ENCODE measurements at regions not wholly inside any gene's neighbourhood (a gene's known extent, or its start where the extent isn't known, plus 50 kb on each side); places are given as distances from the start of the nearest gene placed in this dataset.
A peak's percentile ranks its signal among the peaks of the same experiment; 100 is the strongest.

DNA sequence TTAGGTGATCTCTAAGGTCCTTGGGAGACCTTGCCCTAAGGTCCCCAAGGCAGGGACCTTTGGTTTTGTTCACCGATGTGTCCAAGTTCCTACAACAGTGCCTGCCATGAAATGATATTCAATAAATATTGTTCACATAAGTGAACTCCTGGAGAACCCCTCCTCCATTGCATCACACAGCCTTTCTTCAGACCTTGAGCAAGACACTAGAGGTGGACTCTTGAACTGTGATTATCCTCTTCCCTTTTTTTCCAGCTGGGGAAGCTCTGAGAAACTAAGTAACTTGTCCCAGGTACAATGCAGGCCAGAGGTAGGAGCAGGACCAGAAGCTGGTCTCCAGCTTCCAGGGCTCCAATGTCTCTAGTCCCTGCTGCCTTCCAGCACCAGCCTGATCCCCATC is 76.6 kb upstream of the LMO1 start:
- no peak for DNase-seq

- no peak for DNase-seq
Observed at GRCh38 chr11:8339592-8340022, 75.9 kb upstream of the LMO1 start.

DNA sequence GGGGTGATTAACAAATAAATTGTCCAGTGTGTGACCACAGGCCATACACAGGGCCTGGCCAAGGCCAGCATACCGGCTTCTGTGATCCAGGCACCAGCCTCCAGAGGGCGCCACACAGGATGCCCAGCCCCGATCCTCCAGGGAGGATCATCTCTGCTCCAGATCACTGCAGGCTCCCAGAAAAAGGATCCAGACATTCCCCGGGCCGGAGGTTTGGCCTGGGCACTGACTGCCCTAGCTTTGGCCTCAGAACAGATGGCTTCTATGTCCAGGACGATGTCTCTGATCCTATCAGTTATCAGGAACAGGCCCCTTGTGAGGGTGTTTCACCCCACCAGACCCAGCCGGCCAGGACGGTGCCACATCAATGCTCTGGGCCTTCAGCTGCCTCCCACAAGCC is 74.5 kb upstream of the LMO1 start:
- no peak for DNase-seq

DNA sequence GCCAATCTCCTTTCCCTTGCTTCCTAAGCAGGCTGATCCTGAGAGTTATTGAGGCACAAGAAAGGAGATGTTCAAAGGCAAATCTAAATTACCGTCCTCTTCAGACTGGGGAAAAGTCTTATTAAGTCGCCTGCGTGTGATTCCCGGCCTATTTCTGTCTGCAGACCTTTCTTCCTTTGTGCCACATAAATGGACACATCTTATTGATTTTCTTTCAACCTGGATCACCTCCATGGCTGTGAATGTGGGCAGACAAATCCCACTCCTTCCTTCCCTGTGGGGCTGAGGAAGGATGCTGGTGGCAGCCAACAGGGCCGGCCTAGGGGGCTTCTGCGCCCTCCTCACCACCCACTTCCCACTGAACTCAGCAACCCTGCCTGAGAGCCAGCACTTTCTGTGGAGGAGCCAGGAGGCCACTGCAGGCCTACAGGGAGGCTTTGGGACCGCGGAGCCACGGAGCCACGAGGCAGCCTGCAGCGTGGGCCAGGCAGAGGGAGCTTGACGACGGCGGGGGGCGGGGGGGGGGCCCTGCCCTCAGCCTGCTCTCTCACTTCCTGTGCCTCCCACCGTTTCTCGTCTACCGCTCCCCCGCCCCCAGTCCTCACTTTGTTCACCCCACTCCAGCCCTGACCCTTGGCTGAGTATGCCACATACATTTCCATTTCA is 73.6 kb upstream of the LMO1 start:
- DNase-seq: no peak

DNA sequence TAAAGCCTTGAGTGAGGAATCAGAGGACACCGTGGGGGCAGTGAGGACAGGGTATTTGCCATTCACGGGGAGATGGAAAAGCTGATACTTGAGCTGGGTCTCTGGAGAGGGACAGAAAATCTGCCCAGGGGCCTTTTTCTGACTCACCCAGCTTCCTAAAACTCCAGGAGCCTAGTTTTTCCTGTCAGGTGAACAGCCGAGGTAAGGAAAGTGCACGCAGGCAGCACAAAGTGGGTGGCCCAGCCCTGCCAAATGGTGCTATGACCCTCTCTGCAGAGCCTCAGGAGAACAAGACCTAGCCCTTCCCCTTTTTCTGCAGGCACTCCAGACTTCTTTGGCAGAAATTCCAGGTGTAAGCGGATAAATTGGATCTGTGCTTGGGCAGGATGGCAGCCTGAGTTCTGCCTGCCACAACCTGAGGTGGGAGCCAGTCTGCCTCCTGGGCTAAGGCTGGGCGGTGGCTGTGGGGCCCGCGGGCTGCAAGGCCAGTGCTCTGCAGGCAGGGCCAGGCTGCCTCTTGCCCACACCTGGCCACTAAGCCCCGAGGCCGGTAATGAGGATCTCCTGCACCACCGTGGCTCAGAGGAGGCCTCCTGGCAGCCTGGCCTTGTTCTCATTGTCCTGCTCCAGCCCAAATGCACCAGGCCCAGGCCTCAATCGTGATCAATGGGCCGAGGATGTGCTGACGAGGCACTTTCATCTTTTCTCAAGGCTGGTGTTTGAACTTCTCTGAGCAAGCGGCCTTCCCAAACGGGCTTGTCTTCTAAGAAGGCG is 72.9 kb upstream of the LMO1 start:
- DNase-seq: no peak

GRCh38 chr11:8335683-8336082 is 72.0 kb upstream of the LMO1 start:
- no peak for DNase-seq

GRCh38 chr11:8335186-8335585 is 71.5 kb upstream of the LMO1 start:
- no peak for DNase-seq

- DNase-seq: no peak
Observed at GRCh38 chr11:8333811-8334401, 70.2 kb upstream of the LMO1 start.

GRCh38 chr11:8333376-8333775 is 69.7 kb upstream of the LMO1 start:
- no peak for DNase-seq

DNA sequence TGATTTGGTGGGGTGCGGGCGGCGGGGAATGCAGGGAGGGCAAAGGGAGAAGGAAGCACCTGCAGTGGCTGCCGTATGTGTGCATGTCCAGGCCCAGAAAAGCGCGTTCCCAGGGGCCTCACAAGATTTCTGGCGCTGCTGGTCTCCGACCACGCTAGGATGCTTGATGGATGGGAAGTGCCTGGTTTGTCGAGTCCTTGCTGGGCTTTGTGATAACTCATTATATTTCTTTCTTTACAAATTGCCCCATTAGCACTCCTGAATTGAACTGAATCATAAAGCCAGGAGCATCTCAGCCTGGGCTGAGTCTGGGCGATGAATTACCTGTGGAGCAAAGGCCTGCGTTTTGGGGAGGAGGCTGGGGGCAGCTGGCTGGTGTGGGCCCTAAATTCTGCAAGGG is 69.2 kb upstream of the LMO1 start:
- DNase-seq: no peak

DNA sequence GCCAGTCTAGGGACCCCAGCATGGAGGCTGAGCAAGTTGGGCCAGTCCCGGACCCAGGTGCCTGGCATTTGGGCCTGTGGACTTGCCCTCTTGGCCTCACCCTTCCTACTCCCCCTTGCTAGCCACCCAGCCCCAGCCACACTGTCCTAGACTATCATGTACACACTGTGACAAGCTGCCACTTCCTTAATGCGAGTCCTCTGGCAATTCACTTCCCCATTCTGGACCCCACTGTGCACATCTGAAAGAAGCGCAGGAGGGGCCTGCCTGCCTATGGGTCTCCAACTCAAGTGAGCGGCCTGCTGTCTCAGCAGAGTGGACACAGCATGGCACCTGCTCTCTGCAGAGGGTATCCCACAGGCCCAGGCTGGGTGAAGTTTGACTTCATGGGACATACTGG is 68.5 kb upstream of the LMO1 start:
- DNase-seq: no peak

GRCh38 chr11:8331767-8332166 is 68.1 kb upstream of the LMO1 start:
- no peak for DNase-seq

- no peak for DNase-seq
Observed at GRCh38 chr11:8330896-8331295, 67.2 kb upstream of the LMO1 start.

DNA sequence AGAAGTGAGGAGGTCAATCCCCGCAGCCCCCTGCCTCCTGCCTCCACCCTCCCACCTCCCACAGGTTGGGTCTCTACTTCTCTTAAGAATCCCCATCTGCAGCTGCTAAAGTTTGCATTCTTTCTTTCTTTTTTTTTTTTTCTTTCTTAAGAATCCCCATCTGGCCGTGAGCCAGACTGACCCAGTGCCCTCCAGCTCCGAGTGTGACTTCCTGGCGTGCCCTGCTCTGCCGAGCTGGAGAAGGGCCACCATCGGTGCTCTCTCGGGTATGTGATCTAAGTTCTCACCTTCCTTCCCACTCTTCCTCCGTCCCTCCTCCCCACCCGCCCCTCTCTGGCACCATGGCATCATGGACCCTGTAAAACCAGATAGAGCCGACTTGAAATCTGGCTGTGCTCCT is 66.7 kb upstream of the LMO1 start:
- no peak for DNase-seq

GRCh38 chr11:8329847-8330361 is 66.2 kb upstream of the LMO1 start:
- no peak for DNase-seq

DNA sequence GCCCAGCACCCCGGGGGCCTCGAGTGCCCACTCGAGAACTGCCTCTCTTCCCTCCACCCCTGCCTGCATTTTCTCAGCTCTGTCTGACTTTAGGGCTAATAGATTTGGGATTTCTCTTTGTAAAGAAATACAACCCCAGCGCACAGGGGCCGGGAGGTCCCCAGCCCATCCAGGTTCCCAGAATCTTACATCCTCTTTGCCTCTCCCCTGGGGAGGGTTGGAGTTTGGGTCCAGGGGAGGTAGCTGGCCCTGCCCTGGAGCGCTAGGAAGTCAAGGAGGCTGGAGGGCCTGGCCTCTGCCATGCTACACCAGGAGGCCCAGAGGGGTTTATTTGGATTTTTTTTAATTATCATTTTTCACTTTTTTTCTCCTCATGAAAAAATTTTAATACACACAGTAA is 65.7 kb upstream of the LMO1 start:
- DNase-seq: no peak

GRCh38 chr11:8328848-8329330 is 65.2 kb upstream of the LMO1 start:
- peak; percentile 26 to 59 for DNase-seq

- no peak for DNase-seq
Observed at GRCh38 chr11:8328231-8328794, 64.6 kb upstream of the LMO1 start.

DNA sequence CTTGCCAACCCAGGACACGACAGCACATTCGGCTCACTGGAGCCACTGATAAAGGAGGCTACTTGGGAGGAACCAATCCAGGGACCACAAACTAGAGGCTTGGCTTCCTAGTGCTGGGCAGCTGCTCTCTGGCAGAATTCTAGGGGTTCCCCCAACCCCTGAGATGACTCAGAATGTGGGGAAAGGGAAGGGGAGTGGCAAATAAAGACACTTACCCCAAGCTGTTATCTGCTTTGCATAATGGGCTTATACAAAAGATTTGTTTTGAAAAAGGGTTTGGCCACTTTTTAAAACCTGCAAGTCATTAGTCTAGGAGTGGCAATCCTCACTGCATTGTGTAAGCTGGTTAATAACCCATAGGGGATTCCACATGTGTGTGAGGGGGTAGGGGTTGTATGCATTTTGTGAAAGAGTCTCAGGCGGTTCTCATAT is 64.1 kb upstream of the LMO1 start:
- DNase-seq: no peak

DNA sequence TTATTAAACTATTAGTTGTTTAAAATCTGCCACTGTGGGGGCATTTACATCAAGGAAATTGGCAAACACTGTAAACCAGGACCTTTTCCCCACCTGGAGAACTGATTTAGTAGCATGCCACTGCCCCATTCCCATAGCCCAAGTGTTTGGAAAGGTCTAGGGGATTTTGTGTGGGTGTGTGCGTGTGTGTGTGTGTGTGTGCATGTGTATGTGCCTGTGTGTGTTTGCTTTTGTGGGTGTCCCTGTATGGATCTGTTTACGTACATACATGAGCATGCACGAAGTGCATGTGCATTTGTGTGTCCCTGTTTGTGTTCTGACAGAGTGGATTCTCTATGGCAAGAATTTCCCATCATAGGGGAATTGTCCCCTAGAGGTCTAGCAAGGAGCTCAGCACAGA is 62.7 kb upstream of the LMO1 start:
- DNase-seq: no peak

DNA sequence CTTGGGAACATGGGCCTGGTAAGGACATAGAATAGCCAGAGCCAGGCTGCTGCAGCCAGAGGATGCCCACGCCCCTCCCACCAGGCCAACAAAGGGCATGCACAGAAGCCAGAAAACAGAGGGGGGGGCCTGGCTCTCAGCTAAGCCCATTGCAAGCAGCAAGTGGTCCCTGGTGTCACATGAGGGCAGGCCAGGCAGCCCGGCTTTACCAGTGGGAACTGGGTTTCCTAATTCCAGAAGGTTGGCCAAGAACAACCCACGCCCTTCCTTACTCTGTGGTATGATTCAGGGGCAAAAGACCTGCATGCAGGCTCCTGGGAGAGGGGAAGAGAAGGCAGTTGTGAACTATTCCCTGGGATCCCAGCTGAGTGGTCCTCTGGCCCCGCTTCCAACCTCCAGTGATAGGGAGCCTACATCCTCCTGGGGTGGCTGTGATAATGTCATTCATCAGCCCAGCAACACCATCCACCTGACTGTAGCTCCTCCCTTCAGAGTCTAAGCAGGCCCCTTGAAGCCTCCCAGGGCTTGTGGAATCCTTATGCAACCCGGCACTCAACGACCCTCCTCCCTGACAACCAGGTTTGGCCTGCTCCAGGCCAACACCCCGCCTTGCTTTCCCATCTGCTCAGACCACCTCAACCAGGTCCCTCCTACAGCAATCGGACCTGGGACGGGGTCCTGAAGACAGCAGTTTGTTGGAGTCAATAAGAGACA is 62.1 kb upstream of the LMO1 start:
- no peak for DNase-seq

- no peak for DNase-seq
Observed at GRCh38 chr11:8323161-8323935, 59.7 kb upstream of the LMO1 start.
